ENCODE measurements at regions not wholly inside any gene's neighbourhood (a gene's known extent, or its start where the extent isn't known, plus 50 kb on each side); places are given as distances from the start of the nearest gene placed in this dataset.

- 92 to 94% methylated on average over 11 to 13 of the region's 14 CpGs for WGBS, 2 experiments (ENCODE audit: insufficient coverage in 1 of 2, insufficient read length in 1 of 2)
- Histone ChIP-seq H3K9me3 (ENCODE audit: control insufficient read depth, low read length) (no peaks in the 10 kb centered on the region), H3K9ac (ENCODE audit: extremely low read depth, low read length, poor library complexity, severe bottlenecking) (no peak overlapping the region), H3K4me3 (ENCODE audit: low read length) (no peak overlapping the region), H3K4me1 (ENCODE audit: control insufficient read depth, insufficient read depth, low read length) (no peaks in the 10 kb centered on the region), H3K36me3 (ENCODE audit: control insufficient read depth, insufficient read depth, low read length) (no peaks in the 10 kb centered on the region), H3K27ac (ENCODE audit: low read depth, low read length) (no peak overlapping the region), H3K27me3 (ENCODE audit: control insufficient read depth, insufficient read depth, low read length, poor library complexity, severe bottlenecking) (no peaks in the 10 kb centered on the region)
- no peak overlapping the region for H3K4me3 Mint-ChIP-seq
- no peak overlapping the region for H3K27ac Mint-ChIP-seq
- no peak for DNase-seq
- no peaks in the 10 kb centered on the region for H3K36me3 Mint-ChIP-seq (ENCODE audit: low read depth)
- no peak for TF ChIP-seq CTCF (conservative IDR thresholded peaks at IDR 0.05)
- no peaks in the 10 kb centered on the region for H3K4me1 Mint-ChIP-seq
- H3K9me3 Mint-ChIP-seq, result no peaks in the 10 kb centered on the region
- H3K27me3 Mint-ChIP-seq (ENCODE audit: insufficient read depth), result no peaks in the 10 kb centered on the region
These were observed 299.5 kb downstream of the PDHA2 start for GRCh38 chr4:96139251-96139929.

GRCh38 chr4:96145601-96146000, 305.7 kb downstream of the PDHA2 start:
- TF ChIP-seq CTCF (conservative IDR thresholded peaks at IDR 0.05), result no peak
- Histone ChIP-seq H3K27ac (ENCODE audit: low read depth, low read length) (no peak overlapping the region), H3K9me3 (ENCODE audit: control insufficient read depth, low read length) (no peaks in the 10 kb centered on the region), H3K4me3 (ENCODE audit: low read length) (no peak overlapping the region), H3K27me3 (ENCODE audit: control insufficient read depth, insufficient read depth, low read length, poor library complexity, severe bottlenecking) (no peaks in the 10 kb centered on the region), H3K36me3 (ENCODE audit: control insufficient read depth, insufficient read depth, low read length) (no peaks in the 10 kb centered on the region), H3K4me1 (ENCODE audit: control insufficient read depth, insufficient read depth, low read length) (no peaks in the 10 kb centered on the region), H3K9ac (ENCODE audit: extremely low read depth, low read length, poor library complexity, severe bottlenecking) (no peak overlapping the region)
- no peak overlapping the region for H3K27ac Mint-ChIP-seq
- no peaks in the 10 kb centered on the region for H3K36me3 Mint-ChIP-seq (ENCODE audit: low read depth)
- no peak for DNase-seq
- H3K4me3 Mint-ChIP-seq, result no peak overlapping the region
- H3K4me1 Mint-ChIP-seq, result no peaks in the 10 kb centered on the region
- WGBS, 2 experiments (ENCODE audit: insufficient coverage in 1 of 2, insufficient read length in 1 of 2), result 93 to 100% methylated on average over 1 of the region's 1 CpG
- no peaks in the 10 kb centered on the region for H3K27me3 Mint-ChIP-seq (ENCODE audit: insufficient read depth)
- H3K9me3 Mint-ChIP-seq, result no peaks in the 10 kb centered on the region

DNA sequence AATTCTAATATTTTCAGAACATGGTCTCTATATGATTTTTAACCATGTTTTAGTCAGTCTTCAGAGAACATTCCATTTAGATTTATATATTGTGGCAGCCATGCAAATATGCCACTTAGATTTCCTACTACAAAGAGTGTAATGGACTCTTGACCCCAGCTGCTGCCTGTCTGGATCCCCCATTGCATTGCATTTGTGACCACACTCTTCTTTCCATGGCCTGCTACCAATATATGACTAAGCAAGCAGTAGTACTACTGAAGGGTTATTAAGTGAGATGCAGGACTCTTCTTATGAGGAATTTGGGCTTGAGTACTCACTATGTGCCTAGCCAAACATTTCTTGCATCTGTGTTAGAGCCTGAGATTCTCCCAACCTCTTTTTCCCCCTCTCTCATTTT, 306.8 kb downstream of the PDHA2 start:
- TF ChIP-seq CTCF (conservative IDR thresholded peaks at IDR 0.05), result no peak
- H3K4me1 ChIP-seq (ENCODE audit: control insufficient read depth, insufficient read depth, low read length), result no peaks in the 10 kb centered on the region
- Mint-ChIP-seq H3K9me3 (no peaks in the 10 kb centered on the region), H3K27me3 (ENCODE audit: insufficient read depth) (no peaks in the 10 kb centered on the region), H3K27ac (no peak overlapping the region), H3K4me3 (no peak overlapping the region), H3K4me1 (no peaks in the 10 kb centered on the region), H3K36me3 (ENCODE audit: low read depth) (no peaks in the 10 kb centered on the region)
- DNase-seq, result no peak
- H3K9ac ChIP-seq (ENCODE audit: extremely low read depth, low read length, poor library complexity, severe bottlenecking), result no peak overlapping the region
- H3K9me3 ChIP-seq (ENCODE audit: control insufficient read depth, low read length), result no peaks in the 10 kb centered on the region
- H3K27me3 ChIP-seq (ENCODE audit: control insufficient read depth, insufficient read depth, low read length, poor library complexity, severe bottlenecking), result no peaks in the 10 kb centered on the region
- no peak overlapping the region for H3K4me3 ChIP-seq (ENCODE audit: low read length)
- H3K36me3 ChIP-seq (ENCODE audit: control insufficient read depth, insufficient read depth, low read length), result no peaks in the 10 kb centered on the region
- H3K27ac ChIP-seq (ENCODE audit: low read depth, low read length), result no peak overlapping the region
